HG03442 (cell line): ENCODE measurements at regions not wholly inside any gene's neighbourhood (a gene's known extent, or its start where the extent isn't known, plus 50 kb on each side); places are given as distances from the start of the nearest gene placed in this dataset.

Source experiments
- ATAC-seq: cut with Tn5 transposase; IDR thresholded peaks from one replicate; pipeline ENCODE4 v1.9.1; 2021; ENCODE audit warnings: mild to moderate bottlenecking, moderate library complexity; ENCODE audit not compliant: unreplicated experiment

- ATAC-seq: no peak
These were observed 304.4 kb upstream of the ADGRL2 start for GRCh38 chr1:81496349-81496748.

GRCh38 chr1:81493102-81493869 lies 307.4 kb upstream of the ADGRL2 start:
- ATAC-seq: no peak

GRCh38 chr1:81492628-81493027 lies 308.1 kb upstream of the ADGRL2 start:
- no peak for ATAC-seq

- ATAC-seq: no peak
These were observed 310.1 kb upstream of the ADGRL2 start for GRCh38 chr1:81490614-81491013.

GRCh38 chr1:81489372-81489934 lies 311.3 kb upstream of the ADGRL2 start:
- ATAC-seq: no peak

GRCh38 chr1:81484284-81484683 lies 316.4 kb upstream of the ADGRL2 start:
- no peak for ATAC-seq

- ATAC-seq: no peak
These were observed 322.5 kb upstream of the ADGRL2 start for GRCh38 chr1:81478219-81478618.

GRCh38 chr1:81477710-81478109 lies 323.0 kb upstream of the ADGRL2 start:
- ATAC-seq: no peak

GRCh38 chr1:81472387-81472786 lies 328.3 kb upstream of the ADGRL2 start:
- no peak for ATAC-seq

- ATAC-seq: no peak
These were observed 329.5 kb upstream of the ADGRL2 start for GRCh38 chr1:81471255-81471654.

GRCh38 chr1:81470275-81470674 lies 330.5 kb upstream of the ADGRL2 start:
- ATAC-seq: no peak

- ATAC-seq: no peak
These were observed 333.4 kb upstream of the ADGRL2 start for GRCh38 chr1:81467383-81467782.

GRCh38 chr1:81466961-81467360 lies 333.8 kb upstream of the ADGRL2 start:
- no peak for ATAC-seq

GRCh38 chr1:81463936-81464837 lies 336.5 kb upstream of the ADGRL2 start:
- ATAC-seq: no peak

GRCh38 chr1:81459043-81459442 lies 341.7 kb upstream of the ADGRL2 start:
- ATAC-seq: no peak

- no peak for ATAC-seq
These were observed 342.5 kb upstream of the ADGRL2 start for GRCh38 chr1:81458186-81458585.

GRCh38 chr1:81455481-81455880 lies 345.3 kb upstream of the ADGRL2 start:
- no peak for ATAC-seq

- no peak for ATAC-seq
These were observed 346.8 kb upstream of the ADGRL2 start for GRCh38 chr1:81453971-81454370.

- no peak for ATAC-seq
These were observed 347.4 kb upstream of the ADGRL2 start for GRCh38 chr1:81453367-81453703.

- no peak for ATAC-seq
These were observed 347.9 kb upstream of the ADGRL2 start for GRCh38 chr1:81452693-81453366.

- ATAC-seq: no peak
These were observed 350.9 kb upstream of the ADGRL2 start for GRCh38 chr1:81449786-81450185.
